ENCODE measurements at regions not wholly inside any gene's neighbourhood (a gene's known extent, or its start where the extent isn't known, plus 50 kb on each side); places are given as distances from the start of the nearest gene placed in this dataset.

DNA sequence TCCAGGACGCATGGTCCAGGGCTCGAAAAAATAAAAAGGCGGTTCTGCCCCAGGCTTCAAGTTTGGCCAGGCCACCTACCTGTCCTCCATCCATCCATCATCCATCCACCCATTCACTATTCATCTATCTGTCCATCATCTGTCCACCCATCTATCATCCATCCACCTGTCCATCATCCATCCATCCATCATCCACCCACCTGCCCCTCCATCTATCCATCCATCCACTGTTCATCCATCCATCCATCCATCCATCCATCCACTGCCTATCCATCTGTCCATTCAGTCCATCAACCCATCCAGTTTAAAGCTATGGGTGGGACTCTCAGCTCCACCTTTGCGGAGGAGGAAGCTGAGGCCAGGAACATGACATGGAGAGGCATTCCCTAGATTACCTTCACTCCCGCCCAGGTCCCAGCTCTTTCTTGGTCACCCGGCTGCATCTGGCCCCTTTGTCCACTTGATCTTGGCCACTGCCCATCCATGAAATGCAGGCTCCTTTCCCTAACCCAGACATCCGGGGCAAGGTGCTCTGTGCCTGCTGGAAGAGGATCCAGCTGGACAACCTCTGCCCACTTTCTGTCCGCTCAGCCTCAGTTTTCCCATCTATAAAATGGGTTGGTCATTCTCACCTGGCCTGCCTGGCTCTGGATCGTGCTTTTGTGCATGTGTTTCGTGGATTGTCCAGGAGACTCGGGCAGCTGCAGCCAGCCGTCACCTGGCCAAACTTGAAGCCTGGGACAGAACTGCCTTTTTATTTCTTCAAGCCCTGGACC lies 236.0 kb upstream of the CIBAR2 start:
- no peak for DNase-seq

DNA sequence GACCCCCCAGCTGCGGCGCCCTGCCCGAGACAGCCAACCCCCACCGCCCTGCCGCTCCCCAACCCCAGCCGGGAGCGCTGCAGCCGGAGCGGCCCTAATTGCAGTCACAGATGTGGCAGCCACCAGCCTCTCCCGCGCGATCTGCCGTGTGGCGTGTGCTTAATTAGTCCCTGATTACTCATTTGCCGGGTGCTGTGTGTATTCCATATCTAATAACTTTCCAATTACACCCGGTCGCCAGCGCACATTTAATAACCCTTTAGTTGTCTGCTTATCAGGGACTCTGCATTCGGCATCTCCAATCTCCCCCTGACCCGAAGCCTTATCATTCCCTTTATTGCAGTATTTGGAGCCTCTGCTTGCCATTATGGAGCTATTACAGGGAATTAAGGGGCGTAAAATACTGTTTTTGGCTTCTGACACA lies 236.7 kb upstream of the CIBAR2 start:
- no peak for DNase-seq

DNA sequence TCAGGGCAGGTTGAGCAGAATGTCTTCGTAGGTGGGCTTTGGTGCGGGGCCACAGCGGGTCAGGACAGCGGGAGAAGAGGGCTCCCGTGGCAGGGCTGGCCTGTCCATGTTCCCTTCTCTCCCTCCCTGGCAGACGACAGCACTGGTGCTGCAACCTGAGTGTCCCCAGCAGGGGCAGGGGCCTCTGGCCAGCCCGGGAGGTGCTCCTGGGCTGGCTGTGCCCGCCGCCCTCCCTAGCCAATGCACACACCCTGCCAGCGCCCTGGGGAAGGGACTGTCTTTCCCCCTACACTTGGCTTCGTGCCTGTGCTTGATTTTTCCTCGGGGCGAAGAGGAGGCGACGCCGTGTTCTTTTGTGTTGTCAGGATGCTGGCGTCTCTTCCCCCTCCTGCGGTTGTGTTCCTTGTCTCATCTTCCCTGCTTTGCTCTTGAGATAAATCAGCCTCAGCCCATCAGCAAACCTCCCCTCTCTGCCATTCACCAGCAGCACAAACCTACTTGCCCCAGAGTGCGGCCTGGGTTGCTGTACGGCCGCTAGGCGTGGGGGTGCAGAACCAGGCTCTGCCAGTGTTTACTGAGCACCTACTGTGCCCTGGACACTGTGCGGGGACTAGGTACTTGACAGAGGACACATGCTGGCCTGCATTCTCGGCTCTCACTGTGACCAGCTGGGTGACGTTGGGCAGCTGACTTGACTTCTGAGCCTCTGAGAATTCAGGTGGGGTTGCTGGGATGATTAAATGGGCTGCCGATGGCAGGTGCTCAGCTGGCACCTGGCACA lies 237.3 kb upstream of the CIBAR2 start:
- no peak for DNase-seq

DNA sequence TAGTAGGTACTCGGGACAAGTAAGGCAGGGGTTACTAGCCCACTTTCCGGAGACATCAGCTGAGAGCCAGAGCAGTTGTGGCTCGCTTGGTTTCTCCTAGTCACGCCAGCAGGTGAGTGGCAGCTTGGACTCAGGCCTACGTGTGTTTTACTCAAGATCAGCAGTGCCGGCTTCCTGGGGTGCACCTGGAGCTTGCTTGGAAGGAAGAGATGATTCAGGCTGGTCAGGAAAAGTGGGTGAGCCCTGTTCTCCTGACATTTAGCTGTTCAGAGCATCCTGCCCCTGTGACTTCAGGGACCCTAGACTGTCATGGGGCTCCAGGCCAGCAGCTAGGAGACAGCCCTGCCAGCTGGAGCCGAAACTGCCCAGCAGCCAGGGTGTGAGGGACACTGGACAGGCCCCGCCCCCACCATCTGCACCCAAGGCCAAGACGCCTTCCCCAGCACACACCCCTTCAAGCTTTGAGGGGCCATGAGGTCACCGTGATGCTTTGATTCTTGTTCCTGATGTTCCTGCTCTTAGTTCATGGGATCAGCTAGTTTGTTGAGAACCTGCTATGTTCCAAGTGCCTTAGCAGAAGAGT lies 238.0 kb upstream of the CIBAR2 start:
- DNase-seq = no peak

DNA sequence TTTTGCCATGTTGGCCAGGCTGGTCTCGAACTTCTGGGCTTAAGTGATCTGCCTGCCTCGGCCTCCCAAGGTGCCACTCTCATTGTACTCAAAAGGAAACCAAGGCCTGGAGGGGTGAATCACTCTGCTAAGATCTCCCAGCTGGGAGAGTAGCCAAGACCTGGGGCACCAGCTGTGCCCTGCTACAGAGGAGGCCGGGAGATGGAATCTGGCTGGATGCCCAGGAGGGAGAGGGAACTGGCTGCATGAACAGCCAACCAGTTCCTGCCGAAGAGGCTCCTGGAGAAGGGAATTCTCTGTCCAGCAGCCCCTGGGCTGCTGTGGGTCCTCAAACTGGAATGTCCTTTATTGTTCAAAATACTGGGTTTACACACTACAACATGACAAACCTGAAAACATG lies 238.7 kb upstream of the CIBAR2 start:
- no peak for DNase-seq

DNA sequence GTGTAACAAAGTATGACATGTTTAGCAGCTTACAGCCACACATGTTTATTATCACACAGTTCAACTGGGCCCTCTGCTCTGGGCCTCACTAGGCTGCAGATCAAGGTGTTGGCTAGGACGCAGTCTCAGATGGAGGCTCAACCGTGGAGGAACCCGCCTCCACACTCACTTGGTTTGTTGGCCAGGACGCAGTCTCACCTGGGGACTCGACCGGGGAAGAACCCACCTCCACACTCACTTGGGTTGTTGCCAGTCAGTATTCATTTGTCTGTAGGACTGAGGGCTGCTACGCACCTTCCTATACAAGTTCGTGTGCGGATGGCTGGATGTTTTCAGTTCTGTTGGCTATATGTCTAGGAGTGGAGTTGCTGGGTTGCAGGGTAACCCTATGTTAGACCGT lies 240.7 kb upstream of the CIBAR2 start:
- no peak for DNase-seq

DNA sequence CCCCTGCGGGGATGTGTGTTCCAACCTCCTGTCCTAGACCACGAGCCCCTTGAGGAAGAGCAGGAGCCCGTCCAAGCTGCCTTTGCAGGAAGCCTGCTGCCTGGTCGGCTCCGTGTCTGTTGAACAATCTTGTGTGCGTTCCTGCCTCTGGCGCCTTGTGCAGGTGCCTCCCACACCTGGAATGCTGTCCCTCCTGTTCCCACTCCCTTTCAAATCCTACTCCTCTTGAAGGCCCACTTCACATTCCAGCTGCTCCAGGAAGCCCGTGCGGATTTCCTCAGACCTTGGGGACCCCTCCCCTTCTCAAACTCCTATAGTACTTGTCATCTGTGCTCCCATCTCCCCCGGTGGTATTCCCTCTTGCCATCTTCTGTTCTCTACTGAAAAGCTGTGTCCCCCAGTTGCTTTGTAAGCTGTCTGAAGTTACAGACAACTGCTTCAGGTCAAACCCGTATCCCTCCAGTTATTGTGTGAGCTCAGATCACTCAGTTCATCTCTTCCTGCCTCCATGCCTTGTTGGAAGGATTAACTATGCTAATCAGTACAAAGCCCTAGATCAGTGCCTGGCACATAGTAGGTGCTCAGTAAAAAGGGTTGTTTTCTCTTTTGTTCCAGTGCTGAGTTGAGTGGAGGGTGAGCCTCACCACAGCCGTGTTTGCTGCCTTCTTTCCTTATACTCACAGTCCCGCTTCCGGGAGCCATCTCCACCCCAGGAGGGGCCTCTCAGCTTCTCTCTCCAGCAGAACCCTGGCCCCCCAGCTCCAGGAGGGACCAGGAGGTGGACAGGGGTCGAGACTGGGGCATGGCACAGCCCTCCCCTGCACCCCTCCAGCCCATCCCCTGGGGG lies 241.8 kb upstream of the CIBAR2 start:
- DNase-seq = no peak

DNA sequence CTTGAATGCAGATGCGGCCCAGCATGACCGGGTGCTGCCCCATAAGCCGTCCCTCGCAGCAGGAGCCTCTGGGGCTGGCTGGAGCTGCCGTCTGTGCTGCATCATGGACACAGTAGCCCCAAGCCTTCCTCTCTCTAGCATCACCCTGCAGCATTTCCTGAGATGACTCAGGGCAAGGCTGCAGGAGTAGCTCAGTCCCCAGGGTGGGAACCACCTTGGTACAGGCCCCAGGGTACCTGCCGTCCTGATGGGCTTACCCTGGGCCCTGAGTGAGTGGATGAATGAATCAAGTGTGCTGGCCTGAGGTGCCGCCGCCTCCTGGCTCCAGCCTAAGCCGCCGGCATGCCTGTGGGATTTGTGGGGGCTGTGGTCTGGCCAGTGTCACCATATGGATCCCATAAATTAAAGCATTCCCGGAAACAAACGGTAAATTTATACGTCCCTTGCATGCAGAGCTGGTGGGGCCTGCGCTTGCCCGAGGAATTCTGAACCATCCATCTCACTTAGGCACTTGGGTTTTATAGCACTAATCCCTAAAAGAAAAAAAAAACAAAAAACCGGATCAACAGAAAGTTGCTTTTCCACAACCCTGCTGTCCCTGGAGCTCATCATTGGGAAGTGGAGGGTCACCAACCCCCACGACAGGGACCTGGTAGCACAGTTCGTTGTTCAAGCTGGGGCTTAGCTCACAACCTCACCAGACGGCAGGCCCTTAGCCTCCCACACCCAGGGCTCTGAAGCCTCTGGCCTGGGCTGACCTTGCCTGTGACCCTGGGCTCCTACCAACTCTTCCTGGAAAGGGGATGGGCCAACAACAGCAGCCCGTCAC lies 242.6 kb upstream of the CIBAR2 start:
- DNase-seq = no peak

DNA sequence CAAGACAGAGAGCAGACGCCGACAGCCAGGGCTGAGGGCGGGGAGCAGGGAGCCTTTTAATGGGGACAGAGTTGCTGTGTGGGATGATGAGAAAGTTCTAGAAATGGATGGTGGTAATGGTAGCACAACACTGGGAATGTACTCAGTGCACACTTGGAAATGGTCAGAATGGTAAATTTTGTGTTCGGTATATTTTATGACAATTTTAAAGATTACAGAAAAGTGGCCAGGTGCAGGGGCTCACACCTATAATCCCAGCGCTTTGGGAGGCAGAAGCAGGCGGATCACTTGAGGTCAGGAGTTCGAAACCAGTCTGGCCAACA lies 243.2 kb upstream of the CIBAR2 start:
- DNase-seq = no peak

DNA sequence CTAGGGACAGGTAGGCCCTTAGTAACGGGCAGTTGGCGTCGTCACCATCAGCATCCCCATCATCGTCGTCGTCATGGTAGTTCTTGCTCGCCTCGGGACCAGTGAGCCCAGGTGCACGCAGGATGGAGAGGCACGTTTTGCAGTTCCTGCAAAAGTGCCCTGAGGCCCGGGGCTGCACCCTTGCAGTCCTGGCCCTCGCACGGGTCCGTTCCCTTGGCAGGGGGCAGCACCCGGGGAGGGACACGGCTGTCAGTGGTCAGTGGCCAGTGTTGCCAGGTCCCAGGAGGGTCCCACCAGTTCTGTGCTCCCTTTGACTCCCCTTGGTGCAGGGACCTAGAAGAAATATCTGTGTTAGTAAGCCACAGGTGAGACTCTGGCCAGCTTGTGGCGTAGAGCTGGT lies 243.9 kb upstream of the CIBAR2 start:
- DNase-seq = no peak

DNA sequence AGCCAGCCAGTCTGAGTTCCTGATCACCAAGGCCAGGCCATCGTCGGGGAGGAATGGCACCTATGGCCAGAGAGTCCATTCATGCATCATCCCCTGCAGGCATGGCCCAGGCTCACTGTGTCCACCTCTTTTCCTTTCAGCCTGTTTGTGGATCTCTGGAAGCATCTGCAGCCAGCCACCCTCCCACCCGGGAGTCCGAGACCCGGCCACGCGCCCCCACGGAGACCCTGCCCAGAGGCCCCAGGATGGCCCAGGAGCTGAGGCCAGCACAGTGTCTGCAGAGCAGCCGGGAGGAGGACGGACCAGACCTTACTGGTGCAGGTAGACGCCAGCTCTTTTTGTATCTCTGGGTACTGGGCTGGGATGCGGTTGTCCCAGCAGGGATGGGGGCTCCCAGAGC lies 245.1 kb upstream of the CIBAR2 start:
- DNase-seq = no peak

DNA sequence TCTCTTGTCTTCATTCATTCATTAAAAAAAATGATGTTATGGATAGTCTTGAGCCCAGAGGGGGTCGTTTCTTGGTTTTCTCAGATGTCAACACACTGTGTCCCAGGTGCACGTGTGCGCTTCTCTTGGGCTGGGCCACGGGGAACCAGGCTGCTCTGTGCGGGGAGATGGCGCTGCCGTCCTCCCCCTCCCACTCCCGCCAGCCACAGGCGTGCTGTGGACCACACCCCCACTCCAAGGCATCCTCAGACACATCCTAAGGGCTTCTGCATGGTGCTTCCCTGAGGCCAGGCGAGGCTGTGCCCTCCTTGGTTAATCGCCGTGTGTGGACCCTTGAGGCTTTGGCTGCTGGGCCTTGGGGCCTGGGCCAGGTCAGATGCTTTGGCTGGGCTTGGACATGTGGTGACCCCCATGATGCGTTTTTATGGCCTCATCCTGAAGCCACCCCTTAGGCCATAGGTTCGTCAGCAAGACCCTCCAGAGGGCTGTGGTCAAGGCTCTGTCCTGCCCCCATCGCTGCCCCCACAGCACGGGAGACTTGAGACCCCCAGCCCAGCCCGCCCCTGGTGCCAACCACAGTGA lies 245.7 kb upstream of the CIBAR2 start:
- no peak for DNase-seq

DNA sequence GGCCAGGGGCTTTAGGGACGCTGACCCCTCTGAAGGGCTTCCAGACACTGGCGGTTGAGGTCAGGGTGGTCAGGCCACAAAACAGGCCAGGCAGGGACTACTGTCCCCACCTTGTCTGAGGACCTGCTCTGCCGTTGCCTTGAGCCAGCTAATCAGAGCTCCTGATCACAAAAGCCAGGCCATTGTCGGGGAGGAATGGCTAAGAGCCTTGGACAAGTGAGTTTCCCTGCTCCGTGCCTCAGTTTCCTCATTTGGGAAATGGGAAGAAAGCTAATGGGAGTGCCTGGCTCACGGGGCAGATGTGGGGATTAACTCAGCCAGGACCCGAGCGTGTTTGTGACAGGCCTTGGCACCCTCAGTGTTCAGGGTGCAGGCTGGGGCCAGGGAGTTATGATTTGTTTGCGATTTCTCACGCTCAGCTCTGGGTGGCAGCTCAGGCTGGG lies 246.5 kb upstream of the CIBAR2 start:
- no peak for DNase-seq

DNA sequence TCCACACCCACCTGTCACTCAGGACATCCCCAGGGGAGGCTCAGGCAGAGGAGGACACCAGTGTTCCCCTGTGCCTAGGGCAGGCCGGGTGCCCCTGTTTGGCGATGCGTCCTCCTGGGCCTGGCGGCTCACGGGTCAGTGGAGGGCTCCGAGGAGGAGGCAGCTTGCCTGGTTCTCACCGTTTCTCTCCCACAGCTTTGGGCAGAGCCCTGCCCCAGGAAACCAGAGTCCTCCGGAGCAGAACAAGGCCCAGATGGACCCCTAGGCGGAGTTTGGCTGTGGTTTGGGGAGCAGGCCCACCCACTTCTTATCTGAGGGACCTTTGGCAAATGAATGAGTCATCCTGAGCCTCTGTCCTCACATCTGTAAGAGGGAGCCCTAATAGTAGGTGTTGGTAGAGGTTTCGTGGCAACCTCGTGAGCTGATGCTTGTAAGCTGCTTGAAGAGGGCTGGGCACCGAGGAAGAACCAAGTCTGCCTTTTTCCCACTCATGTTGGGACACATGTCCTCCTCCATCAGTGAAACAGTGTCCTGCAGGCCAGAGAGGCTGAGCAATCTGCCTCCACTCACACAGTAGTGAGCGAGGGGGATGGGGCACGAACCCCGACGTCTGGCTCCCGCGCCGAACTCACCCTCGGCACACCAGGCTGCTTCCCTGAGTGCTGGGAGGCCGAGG lies 247.0 kb upstream of the CIBAR2 start:
- DNase-seq = no peak

DNA sequence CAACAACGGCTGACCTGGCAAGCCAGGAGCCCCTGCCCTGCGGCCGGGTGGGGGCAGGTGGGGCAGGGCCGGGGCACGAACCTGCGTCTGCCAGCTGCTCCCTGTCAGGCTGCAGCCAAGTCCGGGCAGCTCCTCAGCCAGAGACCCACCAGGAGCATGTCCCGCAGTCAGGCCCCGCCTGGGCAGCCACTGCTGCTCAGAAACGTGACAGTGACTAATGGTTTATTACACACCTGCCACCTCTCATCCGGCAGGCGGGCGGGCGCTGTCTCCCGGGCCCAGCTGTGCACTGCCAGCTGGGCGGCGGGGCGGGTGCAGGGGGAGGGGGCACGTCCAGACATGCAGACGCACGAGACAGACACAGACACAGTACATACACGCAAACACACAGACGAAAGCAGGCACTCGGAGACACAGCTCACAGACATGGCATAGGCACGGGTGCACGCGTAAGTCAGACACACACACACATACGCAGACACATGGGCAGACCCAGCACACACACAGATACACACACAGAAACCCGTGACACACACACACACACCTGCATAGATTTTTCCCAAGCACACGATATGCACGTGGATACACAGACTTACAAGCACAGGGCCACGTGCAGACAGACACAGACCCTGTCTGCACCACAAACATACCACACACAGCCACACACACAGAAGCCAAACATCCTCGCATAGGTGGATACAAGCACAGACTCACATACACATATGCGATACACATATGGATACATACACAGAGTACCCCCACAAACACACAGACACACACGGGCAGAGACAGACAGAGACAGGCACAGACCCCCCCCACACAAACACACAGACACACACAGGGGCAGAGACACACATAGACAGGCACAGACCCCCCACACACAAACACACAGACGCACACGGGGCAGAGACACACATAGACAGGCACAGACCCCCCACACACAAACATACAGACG lies 248.3 kb upstream of the CIBAR2 start:
- DNase-seq = no peak

DNA sequence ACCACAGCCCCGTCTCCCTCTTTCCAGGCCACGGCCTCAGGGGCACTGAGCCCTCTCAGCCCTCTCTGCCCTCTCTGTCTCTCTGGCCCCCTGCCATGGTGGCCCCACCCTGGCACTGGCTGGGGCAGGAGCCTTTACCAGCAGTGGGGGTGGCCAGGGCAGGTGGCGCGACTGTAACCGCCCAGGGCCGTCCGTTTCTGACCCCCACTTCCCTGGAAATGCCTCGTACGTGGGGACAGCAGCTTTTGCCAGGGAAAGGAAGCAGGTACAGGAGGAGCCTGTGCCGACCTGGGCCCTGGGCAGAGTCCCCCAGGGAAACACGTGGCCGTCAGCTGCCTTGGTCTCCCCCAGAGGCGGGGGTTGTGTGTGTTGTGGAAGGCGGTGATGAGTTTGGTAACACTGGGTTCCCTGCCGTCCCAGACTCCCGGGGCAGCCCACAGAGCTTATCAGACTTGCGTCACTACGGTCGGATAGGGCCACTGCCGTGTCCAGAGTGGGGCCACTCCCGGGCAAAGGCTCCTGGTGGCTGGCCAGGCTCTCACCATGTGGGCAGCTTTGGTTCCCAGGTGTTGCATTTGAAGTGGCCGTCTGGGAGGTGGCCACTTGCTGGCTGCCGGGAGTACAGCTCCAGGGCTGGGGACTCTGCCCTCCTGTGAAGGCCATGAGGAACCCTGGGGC lies 249.3 kb upstream of the CIBAR2 start:
- DNase-seq = no peak

DNA sequence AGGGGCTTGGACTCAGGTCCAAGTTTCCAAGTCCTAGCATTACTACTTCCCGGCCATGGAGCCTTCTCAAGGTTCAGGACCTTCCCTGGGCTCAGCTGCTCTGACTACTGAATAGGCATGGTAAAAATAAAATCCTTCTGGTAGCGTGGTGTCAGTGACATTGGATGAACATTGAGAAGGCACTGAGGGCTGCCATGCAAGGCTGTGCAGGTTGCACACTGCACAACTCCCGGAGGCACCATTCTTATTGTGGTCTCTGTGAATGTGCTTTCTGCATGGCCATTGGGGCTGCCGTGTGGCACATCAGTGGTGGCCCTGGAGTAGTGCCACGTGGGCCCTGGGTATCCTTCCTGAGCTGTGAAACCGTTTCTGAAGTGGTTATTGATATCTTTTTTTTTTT lies 250.2 kb upstream of the CIBAR2 start:
- no peak for DNase-seq

DNA sequence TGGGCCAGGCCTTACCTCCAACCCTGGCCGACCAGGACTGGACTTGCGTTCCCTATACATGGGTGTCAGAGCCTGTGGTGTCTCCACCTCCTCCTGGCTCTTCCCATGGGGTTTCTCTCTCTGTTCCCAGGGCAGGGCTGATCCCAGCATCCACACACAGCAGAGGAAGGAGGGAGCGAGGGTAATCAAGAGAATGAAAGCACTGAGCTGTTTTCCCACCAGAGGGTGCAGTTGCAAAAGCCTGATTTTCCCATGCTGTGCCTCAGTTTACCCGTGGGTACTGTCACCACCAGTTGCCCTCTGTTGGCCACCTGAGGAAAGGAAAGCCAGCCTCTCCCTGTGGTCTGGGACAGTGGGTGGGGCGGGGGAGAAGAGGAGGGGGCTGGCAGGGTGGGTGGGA lies 249.7 kb upstream of the GSE1 start:
- DNase-seq = no peak

DNA sequence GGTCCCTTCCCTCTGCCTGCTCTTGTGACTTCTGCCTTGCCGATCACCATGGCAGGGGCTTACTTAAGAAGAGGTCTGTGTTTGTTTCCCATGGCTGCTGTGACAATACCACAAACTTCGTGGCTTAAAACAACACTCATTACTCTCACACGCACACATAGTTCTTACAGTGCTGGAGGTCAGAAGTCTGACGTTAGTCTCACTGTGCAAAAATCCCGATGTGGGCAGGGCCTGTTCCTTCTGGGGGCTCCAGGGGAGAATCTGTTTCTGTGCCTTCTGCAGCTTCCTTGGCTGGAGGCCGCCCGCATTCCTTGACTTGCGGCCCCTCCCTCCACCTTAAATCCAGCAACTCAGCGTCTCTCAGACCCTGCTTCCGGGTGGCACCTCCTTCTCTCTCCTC lies 249.2 kb upstream of the GSE1 start:
- DNase-seq = no peak
